ENCODE measurements at regions not wholly inside any gene's neighbourhood (a gene's known extent, or its start where the extent isn't known, plus 50 kb on each side); places are given as distances from the start of the nearest gene placed in this dataset.

GRCh38 chr18:10261344-10262276 lies 192.8 kb upstream of the APCDD1 start:
- H3K4me1 Mint-ChIP-seq (ENCODE audit: unreplicated experiment) = peaks cover 5% of the 10 kb centered on the region
- no peak overlapping the region for H3K4me3 Mint-ChIP-seq
- DNase-seq (ENCODE audit: extremely low spot score, unreplicated experiment) = no peak
- no peaks in the 10 kb centered on the region for H3K27me3 Mint-ChIP-seq
- no peak overlapping the region for H3K27ac Mint-ChIP-seq
- peaks cover 19% of the 10 kb centered on the region for H3K9me3 Mint-ChIP-seq
- TF ChIP-seq CTCF (conservative IDR thresholded peaks at IDR 0.05) = no peak
- H3K36me3 Mint-ChIP-seq = peaks cover 4% of the 10 kb centered on the region

GRCh38 chr18:10262566-10262965 lies 191.9 kb upstream of the APCDD1 start:
- H3K4me1 Mint-ChIP-seq (ENCODE audit: unreplicated experiment) = peaks cover 5% of the 10 kb centered on the region
- no peak overlapping the region for H3K27ac Mint-ChIP-seq
- TF ChIP-seq CTCF (conservative IDR thresholded peaks at IDR 0.05) = no peak
- H3K9me3 Mint-ChIP-seq = peaks cover 19% of the 10 kb centered on the region
- peaks cover 4% of the 10 kb centered on the region for H3K36me3 Mint-ChIP-seq
- no peak for DNase-seq (ENCODE audit: extremely low spot score, unreplicated experiment)
- H3K4me3 Mint-ChIP-seq = no peak overlapping the region
- H3K27me3 Mint-ChIP-seq = no peaks in the 10 kb centered on the region

- Mint-ChIP-seq H3K36me3 (peaks cover 4% of the 10 kb centered on the region), H3K9me3 (peaks cover 19% of the 10 kb centered on the region), H3K27ac (no peak overlapping the region), H3K4me3 (no peak overlapping the region), H3K27me3 (no peaks in the 10 kb centered on the region), H3K4me1 (ENCODE audit: unreplicated experiment) (peaks cover 5% of the 10 kb centered on the region)
- no peak for TF ChIP-seq CTCF (conservative IDR thresholded peaks at IDR 0.05)
- no peak for DNase-seq (ENCODE audit: extremely low spot score, unreplicated experiment)
Observed at GRCh38 chr18:10264260-10264659, 190.2 kb upstream of the APCDD1 start.

- H3K36me3 Mint-ChIP-seq = no peaks in the 10 kb centered on the region
- H3K4me3 Mint-ChIP-seq = no peak overlapping the region
- no peak overlapping the region for H3K27ac Mint-ChIP-seq
- peaks cover 15% of the 10 kb centered on the region for H3K9me3 Mint-ChIP-seq
- DNase-seq (ENCODE audit: extremely low spot score, unreplicated experiment) = no peak
- peaks cover 15% of the 10 kb centered on the region for H3K4me1 Mint-ChIP-seq (ENCODE audit: unreplicated experiment)
- no peaks in the 10 kb centered on the region for H3K27me3 Mint-ChIP-seq
- no peak for TF ChIP-seq CTCF (conservative IDR thresholded peaks at IDR 0.05)
Observed at GRCh38 chr18:10265560-10266333, 188.7 kb upstream of the APCDD1 start.

GRCh38 chr18:10266334-10266590 lies 188.2 kb upstream of the APCDD1 start:
- TF ChIP-seq CTCF (conservative IDR thresholded peaks at IDR 0.05) = no peak
- Mint-ChIP-seq H3K4me1 (ENCODE audit: unreplicated experiment) (peaks cover 15% of the 10 kb centered on the region), H3K4me3 (no peak overlapping the region), H3K36me3 (no peaks in the 10 kb centered on the region), H3K27me3 (no peaks in the 10 kb centered on the region), H3K27ac (no peak overlapping the region), H3K9me3 (peaks cover 14% of the 10 kb centered on the region)
- DNase-seq (ENCODE audit: extremely low spot score, unreplicated experiment) = no peak

Data from type B pancreatic cell (in vitro differentiated cells).